Fibroblast of the aortic adventitia (primary cell): ENCODE measurements at regions not wholly inside any gene's neighbourhood (a gene's known extent, or its start where the extent isn't known, plus 50 kb on each side); places are given as distances from the start of the nearest gene placed in this dataset.

Experiments
- DNase-seq: peaks from one replicate; pipeline ENCODE4 v3.0.0-alpha.2; 2010; ENCODE audit warnings: low read depth
- H3K4me3 ChIP-seq: 2 replicates; pipeline ENCODE4 v1.5.1; 2011; ENCODE audit warnings: low read depth, mild to moderate bottlenecking, control low read depth, low read length, moderate library complexity
- CTCF ChIP-seq: IDR thresholded peaks from 2 replicates; pipeline ENCODE4 v1.5.1; 2011; ENCODE audit warnings: mild to moderate bottlenecking, low read length, control low read depth, inconsistent platforms; ENCODE audit not compliant: insufficient read depth

DNA sequence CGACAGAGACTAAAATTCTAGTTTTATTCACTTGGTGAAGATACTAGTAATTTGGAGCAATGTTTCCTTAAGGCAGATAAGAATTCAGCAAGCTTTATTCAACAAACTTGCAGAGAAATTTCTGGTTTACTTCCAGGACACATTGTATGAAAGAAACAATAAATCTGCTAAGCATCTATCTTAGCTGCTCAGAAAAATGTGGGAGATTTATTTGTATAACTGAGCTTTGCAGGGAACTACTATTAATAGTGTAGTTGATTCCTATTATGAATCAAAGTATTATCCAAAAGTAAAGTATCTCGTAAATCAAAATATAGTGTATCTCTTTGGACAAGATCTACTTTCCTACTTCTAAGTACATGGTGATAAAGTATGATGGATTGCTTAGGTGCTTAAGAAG, 239.4 kb upstream of the TMTC1 start:
- peak; percentile 79 for DNase-seq
- no peak overlapping the region for H3K4me3 ChIP-seq
- no peak for TF ChIP-seq CTCF

GRCh38 chr12:30021051-30021833, 237.5 kb upstream of the TMTC1 start:
- no peak for DNase-seq
- no peak for TF ChIP-seq CTCF
- H3K4me3 ChIP-seq: no peak overlapping the region

DNA sequence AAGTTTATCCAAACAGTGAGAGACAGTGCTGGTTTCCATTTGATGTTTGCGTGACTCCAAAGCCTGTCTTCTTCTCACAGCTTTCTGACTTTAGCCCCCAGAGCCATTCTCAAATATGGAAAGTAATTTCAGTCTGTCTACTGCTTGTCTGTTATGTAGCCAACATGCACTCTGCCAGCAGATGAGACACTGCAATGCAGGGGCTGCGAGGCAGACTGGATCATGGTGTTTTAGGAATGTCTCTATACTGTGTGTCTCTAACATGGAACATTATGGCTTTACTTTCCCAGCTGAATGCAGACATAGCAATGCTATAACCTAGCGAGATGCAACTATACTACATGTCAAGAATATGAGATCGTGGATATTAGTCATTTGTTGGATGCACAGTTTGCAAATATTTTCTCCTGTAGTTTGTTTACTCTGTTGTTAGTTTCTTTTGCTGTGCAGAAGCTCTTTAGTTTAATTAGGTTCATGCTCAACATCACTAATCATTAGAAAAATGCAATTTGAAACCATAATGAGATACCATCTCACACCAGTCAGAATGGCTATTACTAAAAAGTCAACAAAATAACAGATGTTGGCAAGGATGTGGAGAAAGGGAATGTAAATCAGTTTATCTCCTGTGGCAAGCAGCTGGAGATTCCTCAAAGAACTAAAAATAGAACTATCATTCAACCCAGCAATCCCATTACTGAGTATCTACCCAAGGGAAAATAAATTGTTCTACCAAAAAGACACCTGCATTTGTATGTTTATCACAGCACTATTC, 235.8 kb upstream of the TMTC1 start:
- no peak for DNase-seq
- TF ChIP-seq CTCF: no peak
- no peak overlapping the region for H3K4me3 ChIP-seq

GRCh38 chr12:30016540-30017055, 232.9 kb upstream of the TMTC1 start:
- H3K4me3 ChIP-seq: no peak overlapping the region
- no peak for TF ChIP-seq CTCF
- DNase-seq: no peak

DNA sequence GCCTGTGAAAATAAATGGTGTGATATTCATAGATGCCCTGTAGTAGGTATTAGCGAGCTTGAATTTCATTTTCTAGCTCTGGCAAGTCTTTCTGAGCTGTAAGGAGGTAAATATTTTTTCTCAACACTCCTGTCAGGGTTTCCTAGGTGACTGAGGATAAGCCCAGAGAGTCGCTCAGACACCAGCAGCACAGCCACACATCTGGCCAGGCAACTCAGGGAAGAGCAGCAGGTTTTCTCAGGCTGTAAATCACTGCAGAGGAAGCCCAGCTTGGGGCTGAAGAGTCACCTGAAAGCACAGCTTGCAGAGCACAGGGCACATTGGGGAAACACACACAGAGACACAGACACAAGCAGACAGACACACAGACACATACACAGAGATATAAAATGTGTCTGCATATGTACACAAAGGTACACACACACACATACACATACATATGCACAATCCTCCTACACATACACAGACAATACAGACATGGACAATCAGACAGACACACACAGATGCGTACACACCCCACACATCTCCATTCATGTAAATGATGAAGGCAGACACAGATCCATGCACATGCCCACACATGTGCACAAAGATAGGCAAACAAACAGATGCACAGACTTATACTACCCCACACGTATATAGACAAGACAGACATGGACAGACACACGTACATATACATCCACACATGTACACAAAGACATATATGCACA, 232.0 kb upstream of the TMTC1 start:
- no peak for TF ChIP-seq CTCF
- DNase-seq: no peak

DNA sequence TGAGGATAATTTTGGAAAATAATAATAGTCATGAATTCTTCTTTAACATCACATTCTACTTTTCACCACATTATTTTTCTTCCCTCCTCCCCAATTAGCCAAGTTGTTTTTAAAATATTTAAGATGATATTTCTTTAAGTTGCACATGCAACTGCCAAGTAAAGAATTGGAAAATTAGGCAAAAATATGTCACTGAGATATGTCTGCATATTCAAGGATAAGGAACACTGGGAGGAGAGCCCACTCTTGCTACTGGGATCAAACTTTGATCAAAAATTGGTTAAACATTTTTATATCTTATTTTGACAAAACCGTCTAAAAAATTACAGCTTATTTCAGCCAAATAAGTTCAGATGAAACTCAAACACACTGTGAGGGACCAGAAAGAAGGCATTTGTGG, 231.2 kb upstream of the TMTC1 start:
- TF ChIP-seq CTCF: no peak
- no peak overlapping the region for H3K4me3 ChIP-seq
- no peak for DNase-seq

More for the DNA sequence above, 232.0 kb upstream of the TMTC1 start:
- H3K4me3 ChIP-seq: no peak overlapping the region
